CD4-positive, alpha-beta T cell treated with Interleukin-6 at 100 ng/mL for 8 hours (primary cell): ENCODE measurements at regions not wholly inside any gene's neighbourhood (a gene's known extent, or its start where the extent isn't known, plus 50 kb on each side); places are given as distances from the start of the nearest gene placed in this dataset.

Experiments
- DNase-seq: peaks from one replicate; pipeline ENCODE4 v3.0.0-alpha.2; 2020; ENCODE audit warnings: mixed read lengths, low spot score

GRCh38 chr5:68872088-68872839 lies 221.6 kb upstream of the SLC30A5 start:
- DNase-seq = no peak

- DNase-seq = no peak
These were observed 220.6 kb upstream of the SLC30A5 start for GRCh38 chr5:68873198-68873597.

GRCh38 chr5:68875351-68875750 lies 218.5 kb upstream of the SLC30A5 start:
- peak; percentile 20 for DNase-seq

- no peak for DNase-seq
These were observed 210.4 kb upstream of the SLC30A5 start for GRCh38 chr5:68883436-68883835.

- no peak for DNase-seq
These were observed 209.6 kb upstream of the SLC30A5 start for GRCh38 chr5:68884144-68884754.

GRCh38 chr5:68884883-68885282 lies 208.9 kb upstream of the SLC30A5 start:
- no peak for DNase-seq

GRCh38 chr5:68886814-68887213 lies 207.0 kb upstream of the SLC30A5 start:
- no peak for DNase-seq

GRCh38 chr5:68891718-68892117 lies 202.1 kb upstream of the SLC30A5 start:
- DNase-seq = no peak

- no peak for DNase-seq
These were observed 199.1 kb upstream of the SLC30A5 start for GRCh38 chr5:68894673-68895072.

GRCh38 chr5:68898951-68899471 lies 194.8 kb upstream of the SLC30A5 start:
- DNase-seq = no peak

- no peak for DNase-seq
These were observed 181.7 kb upstream of the SLC30A5 start for GRCh38 chr5:68911840-68912690.

- no peak for DNase-seq
These were observed 178.7 kb upstream of the SLC30A5 start for GRCh38 chr5:68915079-68915478.

- no peak for DNase-seq
These were observed 175.5 kb upstream of the SLC30A5 start for GRCh38 chr5:68918306-68918705.

- no peak for DNase-seq
These were observed 173.8 kb upstream of the SLC30A5 start for GRCh38 chr5:68919988-68920490.

- DNase-seq = no peak
These were observed 172.9 kb upstream of the SLC30A5 start for GRCh38 chr5:68920888-68921287.

GRCh38 chr5:68922172-68922987 lies 171.4 kb upstream of the SLC30A5 start:
- no peak for DNase-seq

GRCh38 chr5:68924481-68925145 lies 169.2 kb upstream of the SLC30A5 start:
- DNase-seq = no peak

- no peak for DNase-seq
These were observed 165.1 kb upstream of the SLC30A5 start for GRCh38 chr5:68928617-68929302.

- DNase-seq = no peak
These were observed 163.7 kb upstream of the SLC30A5 start for GRCh38 chr5:68930139-68930538.

- no peak for DNase-seq
These were observed 160.9 kb upstream of the SLC30A5 start for GRCh38 chr5:68932830-68933434.
